SK-N-SH (cell line): ENCODE measurements at regions not wholly inside any gene's neighbourhood (a gene's known extent, or its start where the extent isn't known, plus 50 kb on each side); places are given as distances from the start of the nearest gene placed in this dataset.

Source experiments
- CHD2 ChIP-seq: fragments of 150-350 bp; IDR thresholded peaks from 2 replicates; pipeline ENCODE4 v1.6.1; 2018; ENCODE audit warnings: low read length; ENCODE audit not compliant: partially characterized antibody
- CTCF ChIP-seq: fragments of 200-600 bp; sonication (generic); IDR thresholded peaks from 2 replicates; pipeline ENCODE4 v1.6.1; 2017; ENCODE audit warnings: antibody characterized with exemption, mild to moderate bottlenecking, moderate library complexity
- MAX ChIP-seq: IDR thresholded peaks from 2 replicates; pipeline ENCODE4 v1.4.0; 2012; ENCODE audit warnings: low read depth
- MXI1 ChIP-seq: IDR thresholded peaks from 2 replicates; pipeline ENCODE4 v1.6.1; 2012; ENCODE audit warnings: mild to moderate bottlenecking, low read depth, low read length, improper control_type of control experiment
- PBX3 ChIP-seq: IDR thresholded peaks from 2 replicates; pipeline ENCODE4; 2012
- RCOR1 ChIP-seq: fragments of 150-350 bp; IDR thresholded peaks from 2 replicates; pipeline ENCODE4 v1.6.1; 2017; ENCODE audit warnings: antibody characterized with exemption, low read length
- USF2 ChIP-seq: fragments of 150-350 bp; IDR thresholded peaks from 2 replicates; pipeline ENCODE4 v1.6.1; 2017; ENCODE audit warnings: antibody characterized with exemption, low read length, low read depth, borderline replicate concordance

GRCh38 chr6:51120016-51120415 lies 301.3 kb downstream of the TFAP2B start:
- no peak for TF ChIP-seq MAX
- no peak for TF ChIP-seq RCOR1
- no peak for TF ChIP-seq CTCF
- no peak for TF ChIP-seq CHD2
- TF ChIP-seq PBX3 = no peak
- TF ChIP-seq MXI1 = no peak
- no peak for TF ChIP-seq USF2
